Colonic mucosa (tissue), 4 donors: ENCODE measurements at regions not wholly inside any gene's neighbourhood (a gene's known extent, or its start where the extent isn't known, plus 50 kb on each side); places are given as distances from the start of the nearest gene placed in this dataset.

ENCODE experiments used
- DNase-seq: peaks from one replicate; pipeline ENCODE4 v3.0.0-alpha.2; 2020
- H3K27ac ChIP-seq: fragments of 200-600 bp; one replicate; pipeline ENCODE4 v1.8.0; 2021
- H3K27me3 ChIP-seq: fragments of 200-600 bp; one replicate; pipeline ENCODE4 v1.8.0; 2021
- H3K36me3 ChIP-seq: fragments of 200-600 bp; one replicate; pipeline ENCODE4 v1.8.0; 2021
- H3K4me1 ChIP-seq: fragments of 200-600 bp; one replicate; pipeline ENCODE4 v1.8.0; 2021; ENCODE audit warnings: mild to moderate bottlenecking
- H3K4me3 ChIP-seq: fragments of 200-600 bp; one replicate; pipeline ENCODE4 v1.8.0; 2021
- H3K9ac ChIP-seq, 2 donors: one replicate each; pipeline ENCODE4 v1.7.0; 2013; ENCODE audit warnings: control low read depth in 2 of 2, low read depth in 2 of 2, low read length in 2 of 2
- H3K9me3 ChIP-seq: fragments of 200-600 bp; one replicate; pipeline ENCODE4 v1.8.0; 2021
- CTCF ChIP-seq: fragments of 200-600 bp; IDR thresholded peaks from one replicate; pipeline ENCODE4 v1.8.0; 2022; ENCODE audit warnings: antibody characterized with exemption, mild to moderate bottlenecking
- intact Hi-C: fragments of 100-400 bp; cut with DNase I; formaldehyde crosslinking; loops from one replicate; pipeline ENCODE4 v1.14.1; 2022
- donor health status: healthy.
- donor health status: DM: no; HTN: no; CAD: no.
- donor health status: DM: no; HTN: no; CAD: no.

- Histone ChIP-seq H3K27me3 (no peaks in the 10 kb centered on the region), H3K4me1 (no peaks in the 10 kb centered on the region), H3K4me3 (no peak overlapping the region), H3K27ac (no peak overlapping the region), H3K36me3 (no peaks in the 10 kb centered on the region), H3K9me3 (no peaks in the 10 kb centered on the region), H3K9ac (no peak overlapping the region)
- intact Hi-C loops: no loop called here
- TF ChIP-seq CTCF: no peak
- peak; percentile 8 for DNase-seq
Measured at GRCh38 chr15:68506071-68506470, 72.7 kb upstream of the CORO2B start.

- Histone ChIP-seq H3K9me3 (no peaks in the 10 kb centered on the region), H3K4me1 (no peaks in the 10 kb centered on the region), H3K9ac (no peak overlapping the region), H3K27ac (no peak overlapping the region), H3K36me3 (no peaks in the 10 kb centered on the region), H3K4me3 (no peak overlapping the region), H3K27me3 (no peaks in the 10 kb centered on the region)
- TF ChIP-seq CTCF: no peak
- DNase-seq: no peak
- intact Hi-C loops: no loop called here
Measured at GRCh38 chr15:68507447-68507846, 71.3 kb upstream of the CORO2B start.

- no peak overlapping the region for H3K27ac ChIP-seq
- H3K4me3 ChIP-seq: no peak overlapping the region
- H3K9me3 ChIP-seq: no peaks in the 10 kb centered on the region
- no peak for DNase-seq
- no peak for TF ChIP-seq CTCF
- intact Hi-C loops: no loop called here
- no peaks in the 10 kb centered on the region for H3K4me1 ChIP-seq
- no peaks in the 10 kb centered on the region for H3K36me3 ChIP-seq
- no peak overlapping the region for H3K9ac ChIP-seq
- no peaks in the 10 kb centered on the region for H3K27me3 ChIP-seq
Measured at GRCh38 chr15:68508485-68509189, 70.2 kb upstream of the CORO2B start.

- no peak overlapping the region for H3K9ac ChIP-seq
- intact Hi-C loops: no loop called here
- no peak for TF ChIP-seq CTCF
- no peaks in the 10 kb centered on the region for H3K4me1 ChIP-seq
- DNase-seq: no peak
- H3K36me3 ChIP-seq: no peaks in the 10 kb centered on the region
- H3K27ac ChIP-seq: no peak overlapping the region
- no peaks in the 10 kb centered on the region for H3K9me3 ChIP-seq
- H3K4me3 ChIP-seq: no peak overlapping the region
- H3K27me3 ChIP-seq: no peaks in the 10 kb centered on the region
Measured at GRCh38 chr15:68510558-68510957, 68.2 kb upstream of the CORO2B start.

GRCh38 chr15:68511073-68511991 is 67.5 kb upstream of the CORO2B start:
- DNase-seq: no peak
- Histone ChIP-seq H3K9me3 (no peaks in the 10 kb centered on the region), H3K9ac (no peak overlapping the region), H3K4me1 (no peaks in the 10 kb centered on the region), H3K27me3 (no peaks in the 10 kb centered on the region), H3K4me3 (no peak overlapping the region), H3K36me3 (no peaks in the 10 kb centered on the region), H3K27ac (no peak overlapping the region)
- intact Hi-C loops: no loop called here
- no peak for TF ChIP-seq CTCF
